Fibroblast of the aortic adventitia (primary cell): ENCODE measurements at regions not wholly inside any gene's neighbourhood (a gene's known extent, or its start where the extent isn't known, plus 50 kb on each side); places are given as distances from the start of the nearest gene placed in this dataset.

Experiments used
- DNase-seq: peaks from one replicate; pipeline ENCODE4 v3.0.0-alpha.2; 2010; ENCODE audit warnings: low read depth
- H3K4me3 ChIP-seq: 2 replicates; pipeline ENCODE4 v1.5.1; 2011; ENCODE audit warnings: low read depth, mild to moderate bottlenecking, control low read depth, low read length, moderate library complexity
- TF ChIP-seq, protein P1 (sequence below): IDR thresholded peaks from 2 replicates; pipeline ENCODE4 v1.5.1; 2011; ENCODE audit warnings: mild to moderate bottlenecking, low read length, control low read depth, inconsistent platforms; ENCODE audit not compliant: insufficient read depth

DNA sequence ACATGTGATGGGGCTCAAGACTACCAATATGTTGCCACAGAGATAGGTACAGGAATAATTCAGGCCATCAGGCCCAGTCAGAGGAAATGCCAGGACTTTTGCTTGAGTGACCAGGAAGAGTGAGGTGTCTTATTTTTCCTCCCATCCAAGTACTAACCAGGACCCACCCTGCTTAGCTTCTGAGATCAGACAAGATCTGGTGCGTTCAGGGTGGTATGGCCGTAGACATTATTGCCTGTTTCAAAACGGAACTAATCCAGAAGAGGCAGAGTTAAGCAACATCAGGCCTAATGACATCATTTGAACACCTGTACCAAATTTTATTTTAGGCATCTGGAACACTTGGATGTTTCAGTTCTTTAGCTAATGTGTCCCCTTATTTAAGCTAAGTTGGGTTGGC, 205.5 kb upstream of the POU2AF2 start:
- no peak for DNase-seq
- no peak overlapping the region for H3K4me3 ChIP-seq
- TF ChIP-seq, protein P1, sequence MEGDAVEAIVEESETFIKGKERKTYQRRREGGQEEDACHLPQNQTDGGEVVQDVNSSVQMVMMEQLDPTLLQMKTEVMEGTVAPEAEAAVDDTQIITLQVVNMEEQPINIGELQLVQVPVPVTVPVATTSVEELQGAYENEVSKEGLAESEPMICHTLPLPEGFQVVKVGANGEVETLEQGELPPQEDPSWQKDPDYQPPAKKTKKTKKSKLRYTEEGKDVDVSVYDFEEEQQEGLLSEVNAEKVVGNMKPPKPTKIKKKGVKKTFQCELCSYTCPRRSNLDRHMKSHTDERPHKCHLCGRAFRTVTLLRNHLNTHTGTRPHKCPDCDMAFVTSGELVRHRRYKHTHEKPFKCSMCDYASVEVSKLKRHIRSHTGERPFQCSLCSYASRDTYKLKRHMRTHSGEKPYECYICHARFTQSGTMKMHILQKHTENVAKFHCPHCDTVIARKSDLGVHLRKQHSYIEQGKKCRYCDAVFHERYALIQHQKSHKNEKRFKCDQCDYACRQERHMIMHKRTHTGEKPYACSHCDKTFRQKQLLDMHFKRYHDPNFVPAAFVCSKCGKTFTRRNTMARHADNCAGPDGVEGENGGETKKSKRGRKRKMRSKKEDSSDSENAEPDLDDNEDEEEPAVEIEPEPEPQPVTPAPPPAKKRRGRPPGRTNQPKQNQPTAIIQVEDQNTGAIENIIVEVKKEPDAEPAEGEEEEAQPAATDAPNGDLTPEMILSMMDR: no peak

DNA sequence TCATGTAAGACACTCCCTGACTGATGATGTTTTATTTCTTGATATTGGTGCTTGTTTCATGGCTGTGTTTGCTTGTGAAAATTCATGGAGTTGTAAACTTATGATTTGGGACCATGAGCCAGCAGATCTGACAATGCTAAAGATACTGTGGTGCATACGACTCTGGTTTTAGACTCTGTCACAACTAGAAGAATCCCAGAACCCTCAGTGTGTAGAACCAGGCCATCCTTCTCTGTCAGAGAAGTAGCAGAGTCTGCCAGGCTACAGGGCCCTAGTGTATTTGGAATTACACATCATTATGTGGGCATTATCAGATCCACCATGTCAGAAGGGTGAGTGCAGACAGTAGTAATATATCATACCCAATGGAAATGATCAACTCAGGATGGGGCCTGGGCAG, 209.8 kb upstream of the POU2AF2 start:
- TF ChIP-seq, protein P1: no peak
- DNase-seq: no peak
- H3K4me3 ChIP-seq: no peak overlapping the region

DNA sequence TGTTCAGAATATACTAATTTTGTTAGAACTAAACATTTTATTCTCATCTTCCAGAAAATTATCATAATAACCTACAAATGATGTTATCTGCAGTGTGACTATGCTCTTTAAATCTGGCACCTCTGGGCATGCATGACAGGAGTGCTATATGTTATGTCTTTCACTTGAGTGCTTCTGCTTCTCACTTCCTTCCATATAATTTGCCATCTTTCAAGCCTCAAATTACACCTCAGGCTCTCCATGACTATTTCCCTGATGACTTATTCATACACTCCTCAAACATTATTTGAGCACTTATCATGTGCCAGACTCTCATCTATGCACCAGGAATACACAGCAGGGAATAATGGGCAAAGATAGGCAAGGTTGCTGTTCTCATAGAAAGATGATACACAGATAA, 219.3 kb upstream of the POU2AF2 start:
- TF ChIP-seq, protein P1: no peak
- DNase-seq: no peak
- no peak overlapping the region for H3K4me3 ChIP-seq

DNA sequence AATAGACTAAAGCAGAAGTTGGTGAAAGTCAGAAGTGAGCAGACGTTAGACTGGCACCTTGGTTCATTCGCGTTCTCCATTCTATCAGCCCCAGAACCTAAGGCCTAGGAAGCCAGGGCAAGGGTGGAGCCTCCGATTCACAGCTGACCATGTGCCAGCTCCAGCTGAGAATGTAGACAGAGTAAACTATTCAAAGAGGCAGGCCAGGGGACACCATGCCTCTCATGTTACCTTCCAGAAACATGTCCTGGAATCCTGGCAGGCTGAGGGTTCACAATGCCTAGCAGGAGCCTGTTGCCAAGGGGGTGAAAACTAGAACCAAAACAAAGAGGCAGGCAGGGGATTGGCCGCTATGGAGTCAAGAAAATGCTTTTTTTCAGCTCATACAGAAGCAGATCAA, 224.4 kb upstream of the POU2AF2 start:
- no peak overlapping the region for H3K4me3 ChIP-seq

DNA sequence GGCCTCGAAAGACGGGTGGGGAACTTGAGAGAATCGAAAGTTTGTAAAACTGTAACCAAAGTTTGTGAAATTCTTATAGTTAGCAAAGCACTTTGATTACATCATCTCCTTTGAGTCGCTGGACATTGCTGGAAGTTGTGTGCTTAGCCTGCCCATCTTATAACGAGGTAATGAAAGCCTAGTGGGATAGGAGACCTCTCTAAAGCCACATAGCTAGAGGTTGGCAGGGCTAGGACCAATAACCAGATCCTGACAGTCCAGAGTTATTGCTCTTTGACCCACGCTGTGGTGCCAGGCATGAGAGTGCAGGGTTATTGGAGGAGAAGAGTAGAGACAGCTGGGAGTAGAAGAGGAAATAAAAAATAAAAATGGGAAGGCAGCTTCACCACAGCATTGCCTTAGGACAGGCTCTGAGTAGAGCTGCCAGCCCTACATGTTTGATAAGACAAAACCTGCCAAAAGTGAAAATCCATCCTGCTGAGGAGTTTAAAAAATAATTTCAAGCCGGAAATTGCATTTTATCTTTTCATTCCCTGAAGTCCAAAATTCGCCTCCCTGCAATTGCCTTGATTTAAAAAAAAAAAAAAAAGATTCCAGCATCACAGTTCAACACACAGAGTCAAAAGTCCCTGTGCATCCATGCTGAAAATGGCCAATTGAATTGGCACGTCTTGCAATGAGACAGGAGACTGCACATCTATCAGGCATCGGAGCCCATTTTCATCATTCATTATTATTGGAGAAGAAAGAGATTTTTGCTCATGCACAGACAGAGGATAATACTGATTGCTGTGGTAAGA, 225.5 kb upstream of the POU2AF2 start:
- no peak overlapping the region for H3K4me3 ChIP-seq
- TF ChIP-seq, protein P1: no peak
- DNase-seq: peak; percentile 57

More for the DNA sequence above, 224.4 kb upstream of the POU2AF2 start:
- peak; percentile 16 for DNase-seq
- TF ChIP-seq, protein P1: no peak

DNA sequence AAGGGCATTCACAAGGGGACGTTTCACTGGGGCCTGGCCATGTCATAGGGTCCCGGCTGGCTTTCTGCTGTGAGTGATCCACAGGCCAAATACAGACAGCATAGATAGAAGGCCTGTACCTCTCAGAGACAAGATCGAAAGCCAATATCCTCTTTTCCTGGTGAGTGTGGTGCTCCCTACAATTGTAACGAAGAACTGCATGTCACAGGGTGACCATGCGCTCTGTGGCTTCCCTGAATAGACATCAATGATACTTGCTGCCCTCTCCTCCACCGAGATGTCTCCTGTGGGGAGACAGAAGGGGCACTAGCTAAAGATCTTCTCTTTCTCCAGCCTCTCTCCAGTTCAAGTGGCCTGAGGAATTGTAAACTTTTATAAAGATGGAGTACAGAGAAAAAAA, 226.1 kb upstream of the POU2AF2 start:
- no peak overlapping the region for H3K4me3 ChIP-seq
- DNase-seq: no peak
- TF ChIP-seq, protein P1: no peak

DNA sequence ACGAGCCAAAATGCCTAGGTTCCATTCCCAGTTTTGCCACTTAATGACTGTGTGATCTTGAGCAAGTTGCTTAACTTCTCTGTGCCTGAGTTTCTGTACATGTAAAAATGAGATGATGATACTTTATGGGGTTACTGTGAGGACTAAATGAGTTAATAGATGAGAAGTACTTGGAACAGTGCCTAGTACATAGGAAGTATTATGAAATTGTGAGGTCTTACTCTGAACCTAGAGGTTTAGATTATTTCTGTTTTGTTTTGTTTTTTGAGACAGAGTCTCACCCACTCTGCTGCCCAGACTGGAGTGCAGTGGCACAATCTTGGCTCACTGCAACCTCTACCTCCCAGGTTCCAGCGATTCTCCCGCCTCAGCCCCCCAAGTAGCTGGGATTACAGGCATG, 227.0 kb upstream of the POU2AF2 start:
- TF ChIP-seq, protein P1: no peak
- peak; percentile 11 for DNase-seq
- H3K4me3 ChIP-seq: no peak overlapping the region
